NCI-H345 treated with DMSO at 0.1 percent for 48 hours (cell line): ENCODE measurements at regions not wholly inside any gene's neighbourhood (a gene's known extent, or its start where the extent isn't known, plus 50 kb on each side); places are given as distances from the start of the nearest gene placed in this dataset.
"Not testable (repeated sequence)": the region's sequence is repeated elsewhere in the genome, so short reads cannot be mapped to it uniquely, and the experiment has no call there.

Experiments used
- DNase-seq: peaks from one replicate; lab custom pipeline; 2025; ENCODE audit not compliant: unreplicated experiment; lab: John Stamatoyannopoulos, UW

- DNase-seq, result no peak
Measured at GRCh38 chr4:170736710-170737109, 647.0 kb upstream of the AADAT start.

GRCh38 chr4:170729897-170730296, 640.1 kb upstream of the AADAT start:
- no peak for DNase-seq

- DNase-seq, result no peak
Measured at GRCh38 chr4:170729236-170729635, 639.5 kb upstream of the AADAT start.

- DNase-seq, result no peak
Measured at GRCh38 chr4:170724191-170724590, 634.4 kb upstream of the AADAT start.

- DNase-seq, result no peak
Measured at GRCh38 chr4:170723171-170723570, 633.4 kb upstream of the AADAT start.

GRCh38 chr4:170721812-170722373, 632.1 kb upstream of the AADAT start:
- DNase-seq, result no peak

GRCh38 chr4:170716868-170717267, 627.1 kb upstream of the AADAT start:
- DNase-seq, result no peak

GRCh38 chr4:170705907-170706306, 616.2 kb upstream of the AADAT start:
- DNase-seq, result no peak

GRCh38 chr4:170700064-170700463, 610.3 kb upstream of the AADAT start:
- DNase-seq, result no peak

GRCh38 chr4:170698334-170698733, 608.6 kb upstream of the AADAT start:
- no peak for DNase-seq

- DNase-seq, result no peak
Measured at GRCh38 chr4:170697845-170698244, 608.1 kb upstream of the AADAT start.

- DNase-seq, result no peak
Measured at GRCh38 chr4:170697045-170697444, 607.3 kb upstream of the AADAT start.

GRCh38 chr4:170691168-170691567, 601.4 kb upstream of the AADAT start:
- no peak for DNase-seq

GRCh38 chr4:170687751-170688150, 598.0 kb upstream of the AADAT start:
- DNase-seq, result no peak

GRCh38 chr4:170685701-170686100, 595.9 kb upstream of the AADAT start:
- DNase-seq, result not testable (repeated sequence)

- no peak for DNase-seq
Measured at GRCh38 chr4:170682558-170683294, 593.0 kb upstream of the AADAT start.

GRCh38 chr4:170682087-170682486, 592.3 kb upstream of the AADAT start:
- DNase-seq, result not testable (repeated sequence)

- no peak for DNase-seq
Measured at GRCh38 chr4:170675568-170676262, 586.0 kb upstream of the AADAT start.

GRCh38 chr4:170674176-170674575, 584.4 kb upstream of the AADAT start:
- DNase-seq, result no peak

- DNase-seq, result no peak
Measured at GRCh38 chr4:170672381-170672965, 582.7 kb upstream of the AADAT start.

- no peak for DNase-seq
Measured at GRCh38 chr4:170671171-170671570, 581.4 kb upstream of the AADAT start.

- DNase-seq, result no peak
Measured at GRCh38 chr4:170667814-170668213, 578.1 kb upstream of the AADAT start.
